ENCODE measurements at regions not wholly inside any gene's neighbourhood (a gene's known extent, or its start where the extent isn't known, plus 50 kb on each side); places are given as distances from the start of the nearest gene placed in this dataset.

GRCh38 chr9:108347463-108348188, 508.2 kb downstream of the ACTL7B start:
- TF ChIP-seq EZH2phosphoT487 (IDR thresholded peaks at IDR 0.05; ENCODE audit: borderline replicate concordance, low read length) (no peak), CTCF (IDR thresholded peaks at IDR 0.05; ENCODE audit: low read depth, low read length, poor library complexity, severe bottlenecking) (no peak)
- H3K4me1 ChIP-seq (ENCODE audit: control insufficient read depth, low read length) = no peaks in the 10 kb centered on the region
- H4K20me1 ChIP-seq (ENCODE audit: control insufficient read depth, insufficient read depth, low read depth, low read length) = no peaks in the 10 kb centered on the region
- H3K36me3 ChIP-seq (ENCODE audit: control insufficient read depth, low read length) = no peaks in the 10 kb centered on the region
- H3K27ac ChIP-seq (ENCODE audit: low read depth, low read length) = no peak overlapping the region
- H3K27me3 ChIP-seq (ENCODE audit: control insufficient read depth, low read length) = no peaks in the 10 kb centered on the region
- H3K79me2 ChIP-seq (ENCODE audit: control insufficient read depth, low read length) = no peaks in the 10 kb centered on the region
- H3K9me3 ChIP-seq (ENCODE audit: control insufficient read depth, insufficient read depth, low read length) = no peaks in the 10 kb centered on the region
- no peaks in the 10 kb centered on the region for H3K9me2 ChIP-seq (replicated peaks; ENCODE audit: control insufficient read depth, low read length)
- H3K4me3 ChIP-seq (ENCODE audit: low read length) = no peak overlapping the region
- no peak overlapping the region for H3K4me2 ChIP-seq (ENCODE audit: low read length)
- no peaks in the 10 kb centered on the region for H3F3A ChIP-seq (ENCODE audit: control insufficient read depth, insufficient read depth)

GRCh38 chr9:108345826-108346225, 510.0 kb downstream of the ACTL7B start:
- Histone ChIP-seq H3K27me3 (ENCODE audit: control insufficient read depth, low read length) (no peaks in the 10 kb centered on the region), H4K20me1 (ENCODE audit: control insufficient read depth, insufficient read depth, low read depth, low read length) (no peaks in the 10 kb centered on the region), H3K4me2 (ENCODE audit: low read length) (no peak overlapping the region), H3K9me3 (ENCODE audit: control insufficient read depth, insufficient read depth, low read length) (no peaks in the 10 kb centered on the region), H3K36me3 (ENCODE audit: control insufficient read depth, low read length) (no peaks in the 10 kb centered on the region), H3K9me2 (replicated peaks; ENCODE audit: control insufficient read depth, low read length) (no peaks in the 10 kb centered on the region), H3K79me2 (ENCODE audit: control insufficient read depth, low read length) (no peaks in the 10 kb centered on the region), H3K4me1 (ENCODE audit: control insufficient read depth, low read length) (no peaks in the 10 kb centered on the region), H3K4me3 (ENCODE audit: low read length) (no peak overlapping the region), H3F3A (ENCODE audit: control insufficient read depth, insufficient read depth) (no peaks in the 10 kb centered on the region), H3K27ac (ENCODE audit: low read depth, low read length) (no peak overlapping the region)
- TF ChIP-seq EZH2phosphoT487 (IDR thresholded peaks at IDR 0.05; ENCODE audit: borderline replicate concordance, low read length) (no peak), CTCF (IDR thresholded peaks at IDR 0.05; ENCODE audit: low read depth, low read length, poor library complexity, severe bottlenecking) (no peak)

- Histone ChIP-seq H3K4me3 (ENCODE audit: low read length) (no peak overlapping the region), H3K4me1 (ENCODE audit: control insufficient read depth, low read length) (no peaks in the 10 kb centered on the region), H3F3A (ENCODE audit: control insufficient read depth, insufficient read depth) (no peaks in the 10 kb centered on the region), H3K36me3 (ENCODE audit: control insufficient read depth, low read length) (no peaks in the 10 kb centered on the region), H3K27me3 (ENCODE audit: control insufficient read depth, low read length) (no peaks in the 10 kb centered on the region), H3K9me2 (replicated peaks; ENCODE audit: control insufficient read depth, low read length) (no peaks in the 10 kb centered on the region), H3K9me3 (ENCODE audit: control insufficient read depth, insufficient read depth, low read length) (no peaks in the 10 kb centered on the region), H4K20me1 (ENCODE audit: control insufficient read depth, insufficient read depth, low read depth, low read length) (no peaks in the 10 kb centered on the region), H3K27ac (ENCODE audit: low read depth, low read length) (no peak overlapping the region), H3K79me2 (ENCODE audit: control insufficient read depth, low read length) (no peaks in the 10 kb centered on the region), H3K4me2 (ENCODE audit: low read length) (no peak overlapping the region)
- TF ChIP-seq CTCF (IDR thresholded peaks at IDR 0.05; ENCODE audit: low read depth, low read length, poor library complexity, severe bottlenecking) (no peak), EZH2phosphoT487 (IDR thresholded peaks at IDR 0.05; ENCODE audit: borderline replicate concordance, low read length) (no peak)
These were observed 516.5 kb downstream of the ACTL7B start for GRCh38 chr9:108339251-108339650.
